ENCODE measurements at regions not wholly inside any gene's neighbourhood (a gene's known extent, or its start where the extent isn't known, plus 50 kb on each side); places are given as distances from the start of the nearest gene placed in this dataset.
"Not testable (repeated sequence)": the region's sequence is repeated elsewhere in the genome, so short reads cannot be mapped to it uniquely, and the experiment has no call there.

DNA sequence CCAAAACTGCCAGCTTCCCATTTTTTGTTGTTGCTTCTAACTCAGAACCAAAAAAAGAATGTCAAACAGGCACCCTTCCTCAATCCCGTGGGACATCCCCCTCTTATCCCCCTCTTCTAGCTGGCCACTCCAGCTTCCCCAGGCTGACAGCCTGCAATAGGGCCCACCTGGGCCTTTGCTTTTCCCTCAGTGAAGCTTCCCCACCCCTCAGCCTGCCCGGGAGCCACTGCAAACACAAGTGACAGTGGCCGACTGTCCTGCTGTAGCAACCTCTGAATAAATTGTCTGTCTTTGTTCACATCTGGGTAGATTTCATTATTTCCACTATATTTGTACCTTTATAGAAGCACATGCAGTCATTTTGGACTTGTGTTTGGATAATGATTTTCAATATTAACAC, 245.3 kb downstream of the GADD45G start:
- Histone ChIP-seq H3K9ac (ENCODE audit: low read depth in 1 of 2, low read length in 2 of 2) (no peak overlapping the region), H3K9me3 (ENCODE audit: control insufficient read depth in 2 of 2, low read length in 2 of 2) (no peaks in the 10 kb centered on the region), H3K4me1 (ENCODE audit: control insufficient read depth in 2 of 2, insufficient read depth in 2 of 2, low read length in 2 of 2) (peaks cover 0 to 3% of the 10 kb centered on the region in 2 donors), H3K4me3 (ENCODE audit: low read length in 2 of 2) (no peak overlapping the region), H3K27me3 (ENCODE audit: control insufficient read depth in 2 of 2, insufficient read depth in 2 of 2, low read length in 2 of 2) (no peaks in the 10 kb centered on the region), H3K36me3 (ENCODE audit: control insufficient read depth in 2 of 2, insufficient read depth in 2 of 2, low read length in 2 of 2) (no peaks in the 10 kb centered on the region), H3K27ac (ENCODE audit: low read depth in 2 of 2, low read length in 2 of 2) (peak overlapping the region in 1 of 2 donors; percentile 17)

DNA sequence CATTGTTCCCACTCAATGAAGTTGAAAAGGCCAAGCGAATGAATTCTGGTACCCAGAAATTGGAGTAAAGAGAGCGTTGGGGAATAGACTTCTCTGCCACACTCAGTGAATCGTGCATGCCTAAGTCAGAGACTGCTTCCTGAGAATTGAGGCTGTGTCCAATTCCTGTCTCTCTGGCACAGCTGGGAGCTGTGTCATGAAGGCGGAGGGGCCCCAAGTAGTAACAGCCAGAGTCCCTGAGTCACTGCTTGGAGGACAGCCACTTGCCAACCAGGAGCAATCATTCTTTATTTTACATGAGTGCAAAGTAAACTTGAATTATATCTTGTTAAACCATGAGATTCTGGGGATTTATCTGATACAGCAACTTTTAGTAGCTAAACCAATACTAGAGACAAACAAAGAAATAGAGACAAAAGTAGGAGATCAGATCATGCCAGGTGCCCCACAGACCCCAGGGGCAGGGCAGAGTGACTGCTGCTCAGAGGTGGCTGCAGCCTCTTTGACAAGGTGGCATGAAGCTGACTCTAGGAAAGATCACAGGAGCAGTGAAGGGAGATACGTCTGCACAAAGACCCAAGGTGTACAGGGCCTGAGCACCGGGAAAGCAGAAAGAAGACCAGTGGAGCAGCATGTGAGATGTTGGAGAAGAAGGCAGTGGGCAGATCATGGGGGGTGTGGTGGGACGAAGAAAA, 246.0 kb downstream of the GADD45G start:
- Histone ChIP-seq H3K4me3 (ENCODE audit: low read length in 2 of 2) (no peak overlapping the region), H3K9me3 (ENCODE audit: control insufficient read depth in 2 of 2, low read length in 2 of 2) (no peaks in the 10 kb centered on the region), H3K27me3 (ENCODE audit: control insufficient read depth in 2 of 2, insufficient read depth in 2 of 2, low read length in 2 of 2) (no peaks in the 10 kb centered on the region), H3K36me3 (ENCODE audit: control insufficient read depth in 2 of 2, insufficient read depth in 2 of 2, low read length in 2 of 2) (no peaks in the 10 kb centered on the region), H3K4me1 (ENCODE audit: control insufficient read depth in 2 of 2, insufficient read depth in 2 of 2, low read length in 2 of 2) (peaks cover 0 to 3% of the 10 kb centered on the region in 2 donors), H3K9ac (ENCODE audit: low read depth in 1 of 2, low read length in 2 of 2) (no peak overlapping the region), H3K27ac (ENCODE audit: low read depth in 2 of 2, low read length in 2 of 2) (peak overlapping the region in 1 of 2 donors; percentile 17)

DNA sequence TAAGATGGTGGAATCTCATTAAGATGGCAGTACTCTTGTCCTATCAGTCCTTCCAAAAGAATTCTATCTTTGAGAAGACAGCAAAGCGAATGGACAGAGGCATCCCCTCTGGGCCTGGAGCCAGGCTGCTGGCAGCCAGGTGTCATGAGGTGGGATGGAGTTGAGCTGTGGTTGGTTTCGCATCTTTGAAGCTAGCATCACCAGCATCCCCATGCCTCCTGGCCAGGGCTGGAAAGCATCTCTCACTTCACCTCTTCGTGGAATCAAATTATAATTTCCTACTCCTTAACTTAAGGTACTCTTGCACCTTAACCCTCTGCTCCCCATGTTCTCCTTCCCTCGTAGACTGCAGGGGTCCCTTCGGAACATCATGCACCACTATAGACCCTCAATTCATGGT, 248.3 kb downstream of the GADD45G start:
- no peak overlapping the region for H3K27ac ChIP-seq (ENCODE audit: low read depth in 2 of 2, low read length in 2 of 2)
- no peak overlapping the region for H3K9ac ChIP-seq (ENCODE audit: low read depth in 1 of 2, low read length in 2 of 2)
- H3K27me3 ChIP-seq (ENCODE audit: control insufficient read depth in 2 of 2, insufficient read depth in 2 of 2, low read length in 2 of 2), result no peaks in the 10 kb centered on the region
- H3K9me3 ChIP-seq (ENCODE audit: control insufficient read depth in 2 of 2, low read length in 2 of 2), result no peaks in the 10 kb centered on the region
- no peaks in the 10 kb centered on the region for H3K36me3 ChIP-seq (ENCODE audit: control insufficient read depth in 2 of 2, insufficient read depth in 2 of 2, low read length in 2 of 2)
- H3K4me3 ChIP-seq (ENCODE audit: low read length in 2 of 2), result no peak overlapping the region
- peaks cover 0 to 3% of the 10 kb centered on the region in 2 donors for H3K4me1 ChIP-seq (ENCODE audit: control insufficient read depth in 2 of 2, insufficient read depth in 2 of 2, low read length in 2 of 2)

DNA sequence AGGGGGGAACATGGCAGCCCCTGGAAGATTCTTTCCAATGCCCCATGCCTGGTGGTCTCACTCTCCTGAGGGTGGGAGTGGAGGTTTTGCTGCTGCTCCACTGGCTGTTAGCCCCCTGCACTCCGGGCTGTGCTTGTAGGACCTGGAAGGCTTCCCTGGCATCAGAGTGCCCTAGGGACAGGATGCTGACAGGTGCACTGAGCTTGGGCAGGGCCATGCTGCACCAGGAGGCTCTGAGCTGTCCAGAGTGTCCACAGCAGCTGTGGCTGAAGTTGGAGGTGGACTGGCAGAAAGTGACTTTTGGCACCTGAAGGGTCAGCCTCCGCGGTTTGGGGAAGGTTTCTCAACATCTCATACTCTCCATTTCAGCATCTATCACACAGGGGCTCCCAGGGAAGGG, 249.1 kb downstream of the GADD45G start:
- H3K9ac ChIP-seq (ENCODE audit: low read depth in 1 of 2, low read length in 2 of 2), result no peak overlapping the region
- H3K27me3 ChIP-seq (ENCODE audit: control insufficient read depth in 2 of 2, insufficient read depth in 2 of 2, low read length in 2 of 2), result no peaks in the 10 kb centered on the region
- H3K9me3 ChIP-seq (ENCODE audit: control insufficient read depth in 2 of 2, low read length in 2 of 2), result no peaks in the 10 kb centered on the region

DNA sequence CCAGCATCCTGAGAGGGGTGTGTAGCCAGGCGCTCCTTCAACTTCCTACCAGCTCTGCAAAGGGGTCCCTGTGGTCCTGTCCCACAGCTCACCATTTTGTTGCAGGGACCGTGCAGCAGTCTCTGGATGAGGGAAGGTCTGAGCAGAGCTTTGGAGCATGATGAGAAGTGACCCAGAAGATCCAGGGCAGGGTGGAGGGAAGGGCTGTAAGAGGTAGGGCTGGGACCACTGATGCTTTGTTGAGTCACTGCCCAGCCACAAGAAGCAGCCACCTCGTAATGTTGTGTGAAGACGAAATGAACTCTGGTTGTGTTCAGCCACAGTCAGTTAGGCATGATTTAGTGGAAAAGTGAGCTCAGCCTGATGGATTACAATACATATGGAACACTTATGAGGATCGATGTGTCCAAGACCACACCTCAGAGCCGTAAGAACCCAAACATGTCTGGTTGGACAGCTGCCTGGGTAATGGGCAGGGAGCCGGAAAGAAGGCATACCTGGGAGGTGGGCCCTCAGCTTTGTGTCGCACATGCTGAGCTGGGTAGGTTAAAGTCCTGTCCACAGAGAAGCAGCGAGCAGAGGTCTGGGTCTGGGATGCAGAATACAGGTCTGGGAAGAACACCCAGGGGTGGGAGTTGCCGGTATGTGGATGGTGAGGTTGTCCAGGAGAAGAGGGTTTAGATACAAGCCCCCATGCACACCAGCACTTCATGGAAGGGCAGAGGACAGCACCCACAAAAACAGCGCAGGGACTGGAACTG, 250.1 kb downstream of the GADD45G start:
- Histone ChIP-seq H3K9me3 (ENCODE audit: control insufficient read depth in 2 of 2, low read length in 2 of 2) (no peaks in the 10 kb centered on the region), H3K9ac (ENCODE audit: low read depth in 1 of 2, low read length in 2 of 2) (no peak overlapping the region), H3K4me3 (ENCODE audit: low read length in 2 of 2) (no peak overlapping the region), H3K4me1 (ENCODE audit: control insufficient read depth in 2 of 2, insufficient read depth in 2 of 2, low read length in 2 of 2) (peaks cover 0 to 3% of the 10 kb centered on the region in 2 donors), H3K27ac (ENCODE audit: low read depth in 2 of 2, low read length in 2 of 2) (no peak overlapping the region), H3K27me3 (ENCODE audit: control insufficient read depth in 2 of 2, insufficient read depth in 2 of 2, low read length in 2 of 2) (no peaks in the 10 kb centered on the region), H3K36me3 (ENCODE audit: control insufficient read depth in 2 of 2, insufficient read depth in 2 of 2, low read length in 2 of 2) (no peaks in the 10 kb centered on the region)

More for the DNA sequence above, 249.1 kb downstream of the GADD45G start:
- Histone ChIP-seq H3K27ac (ENCODE audit: low read depth in 2 of 2, low read length in 2 of 2) (no peak overlapping the region), H3K4me1 (ENCODE audit: control insufficient read depth in 2 of 2, insufficient read depth in 2 of 2, low read length in 2 of 2) (peaks cover 0 to 3% of the 10 kb centered on the region in 2 donors), H3K4me3 (ENCODE audit: low read length in 2 of 2) (no peak overlapping the region), H3K36me3 (ENCODE audit: control insufficient read depth in 2 of 2, insufficient read depth in 2 of 2, low read length in 2 of 2) (no peaks in the 10 kb centered on the region)

DNA sequence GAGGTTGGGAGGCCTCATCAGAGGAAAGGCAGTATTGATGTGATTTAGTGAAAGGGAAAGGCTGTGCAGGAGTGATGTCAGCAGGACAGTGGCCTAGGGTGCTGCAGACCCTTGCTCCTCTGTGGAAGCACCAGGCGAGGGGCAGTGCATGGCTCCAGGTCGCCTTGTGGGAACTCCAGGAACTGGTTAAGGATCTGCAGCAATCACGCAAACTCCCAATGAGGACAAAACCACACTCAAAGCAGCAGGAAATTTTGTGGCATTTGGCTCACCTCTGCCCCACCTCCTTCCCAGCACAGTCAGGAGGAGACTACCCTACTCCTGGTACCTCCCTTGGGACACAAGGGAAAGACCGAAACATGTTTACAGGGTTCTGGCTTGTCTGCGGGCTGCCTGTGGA, 251.5 kb downstream of the GADD45G start:
- not testable (repeated sequence) for H3K4me3 ChIP-seq (ENCODE audit: low read length in 2 of 2); H3K27ac ChIP-seq (ENCODE audit: low read depth in 2 of 2, low read length in 2 of 2); H3K27me3 ChIP-seq (ENCODE audit: control insufficient read depth in 2 of 2, insufficient read depth in 2 of 2, low read length in 2 of 2); H3K4me1 ChIP-seq (ENCODE audit: control insufficient read depth in 2 of 2, insufficient read depth in 2 of 2, low read length in 2 of 2); H3K9ac ChIP-seq (ENCODE audit: low read depth in 1 of 2, low read length in 2 of 2); H3K9me3 ChIP-seq (ENCODE audit: control insufficient read depth in 2 of 2, low read length in 2 of 2); H3K36me3 ChIP-seq (ENCODE audit: control insufficient read depth in 2 of 2, insufficient read depth in 2 of 2, low read length in 2 of 2)

DNA sequence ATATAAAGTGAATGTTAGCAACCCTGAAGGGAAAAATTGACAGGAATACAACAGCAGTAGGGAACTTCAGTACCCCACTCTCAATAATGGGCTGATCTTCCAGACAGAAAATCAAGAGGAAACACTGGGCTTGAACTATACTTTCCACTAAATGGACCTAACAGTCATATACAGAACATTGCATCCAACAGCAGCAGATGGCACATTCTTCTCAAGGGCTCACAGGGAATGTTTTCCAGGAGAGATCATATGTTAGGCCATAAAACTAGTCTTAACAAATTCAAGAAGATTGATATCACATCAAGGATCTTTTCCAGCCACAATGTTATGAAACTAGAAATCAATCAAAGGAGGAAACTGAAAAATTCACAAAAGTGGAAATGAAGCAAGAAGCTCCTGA, 252.1 kb downstream of the GADD45G start:
- H3K27ac ChIP-seq (ENCODE audit: low read depth in 2 of 2, low read length in 2 of 2); H3K4me1 ChIP-seq (ENCODE audit: control insufficient read depth in 2 of 2, insufficient read depth in 2 of 2, low read length in 2 of 2); H3K36me3 ChIP-seq (ENCODE audit: control insufficient read depth in 2 of 2, insufficient read depth in 2 of 2, low read length in 2 of 2); H3K4me3 ChIP-seq (ENCODE audit: low read length in 2 of 2); H3K9me3 ChIP-seq (ENCODE audit: control insufficient read depth in 2 of 2, low read length in 2 of 2); H3K27me3 ChIP-seq (ENCODE audit: control insufficient read depth in 2 of 2, insufficient read depth in 2 of 2, low read length in 2 of 2); H3K9ac ChIP-seq (ENCODE audit: low read depth in 1 of 2, low read length in 2 of 2): not testable (repeated sequence)

DNA sequence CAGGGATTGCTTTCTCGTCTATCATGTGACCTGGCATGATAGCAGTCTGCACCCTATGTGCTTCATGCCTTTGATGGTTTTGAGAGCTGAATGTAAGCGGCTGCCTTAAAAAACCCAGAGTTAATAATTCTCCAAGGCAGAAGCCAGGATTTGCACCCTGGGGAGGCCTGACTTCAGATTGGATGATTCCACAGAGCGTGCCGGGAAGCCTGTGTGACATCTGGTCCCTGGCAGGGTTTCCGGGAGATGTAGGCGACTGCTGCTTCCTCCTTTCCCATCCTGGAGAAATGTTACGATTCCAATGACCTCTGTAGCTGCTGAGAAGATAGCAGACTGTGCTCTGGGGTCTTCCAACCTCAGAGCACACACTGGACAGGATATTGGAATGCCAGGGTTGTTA, 255.0 kb downstream of the GADD45G start:
- not testable (repeated sequence) for H3K36me3 ChIP-seq (ENCODE audit: control insufficient read depth in 2 of 2, insufficient read depth in 2 of 2, low read length in 2 of 2); H3K4me3 ChIP-seq (ENCODE audit: low read length in 2 of 2); H3K9ac ChIP-seq (ENCODE audit: low read depth in 1 of 2, low read length in 2 of 2); H3K9me3 ChIP-seq (ENCODE audit: control insufficient read depth in 2 of 2, low read length in 2 of 2); H3K27me3 ChIP-seq (ENCODE audit: control insufficient read depth in 2 of 2, insufficient read depth in 2 of 2, low read length in 2 of 2); H3K4me1 ChIP-seq (ENCODE audit: control insufficient read depth in 2 of 2, insufficient read depth in 2 of 2, low read length in 2 of 2)
- H3K27ac ChIP-seq (ENCODE audit: low read depth in 2 of 2, low read length in 2 of 2), result peak overlapping the region in 1 of 2 donors; percentile 16

DNA sequence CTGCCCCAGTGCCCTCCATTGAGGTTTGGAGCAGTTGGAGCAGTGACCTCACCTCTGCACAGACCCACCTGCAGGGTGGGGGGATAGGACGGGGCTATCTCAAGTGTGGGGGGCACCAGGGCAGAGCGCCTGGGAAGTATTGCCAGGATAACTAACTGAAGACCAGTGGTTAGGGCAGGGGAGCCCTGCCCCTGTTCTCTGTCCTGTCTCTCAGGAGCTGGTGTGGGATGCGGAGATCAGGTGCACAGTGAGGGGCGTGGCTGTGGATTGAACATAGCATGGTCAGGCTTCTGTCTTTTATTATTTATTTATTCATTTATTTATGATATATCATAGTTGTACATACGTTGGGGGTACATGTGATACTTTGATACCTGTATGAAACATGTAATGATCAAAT, 256.6 kb downstream of the GADD45G start:
- not testable (repeated sequence) for H3K27ac ChIP-seq (ENCODE audit: low read depth in 2 of 2, low read length in 2 of 2); H3K27me3 ChIP-seq (ENCODE audit: control insufficient read depth in 2 of 2, insufficient read depth in 2 of 2, low read length in 2 of 2); H3K4me3 ChIP-seq (ENCODE audit: low read length in 2 of 2); H3K9me3 ChIP-seq (ENCODE audit: control insufficient read depth in 2 of 2, low read length in 2 of 2); H3K36me3 ChIP-seq (ENCODE audit: control insufficient read depth in 2 of 2, insufficient read depth in 2 of 2, low read length in 2 of 2); H3K4me1 ChIP-seq (ENCODE audit: control insufficient read depth in 2 of 2, insufficient read depth in 2 of 2, low read length in 2 of 2); H3K9ac ChIP-seq (ENCODE audit: low read depth in 1 of 2, low read length in 2 of 2)

DNA sequence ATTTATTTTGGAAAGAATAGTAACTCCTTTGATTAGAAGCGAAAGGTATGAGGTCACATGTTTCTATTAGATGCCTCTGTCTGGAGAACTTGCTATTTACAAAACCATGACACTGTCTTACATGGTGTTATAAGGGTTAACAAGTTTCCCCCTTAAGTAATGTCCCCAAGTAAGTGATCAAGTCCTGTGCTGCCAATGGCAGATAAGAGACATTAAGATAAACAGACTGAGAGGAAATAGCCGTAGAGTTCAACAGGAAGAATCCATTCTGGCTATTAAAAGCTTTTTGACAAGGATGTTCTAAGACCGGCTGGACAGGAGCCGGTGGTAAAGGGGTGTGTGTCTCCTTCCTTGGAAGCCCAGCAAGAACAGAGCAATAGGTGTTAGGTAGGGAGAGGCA, 257.5 kb downstream of the GADD45G start:
- Histone ChIP-seq H3K4me3 (ENCODE audit: low read length in 2 of 2) (no peak overlapping the region), H3K9me3 (ENCODE audit: control insufficient read depth in 2 of 2, low read length in 2 of 2) (no peaks in the 10 kb centered on the region), H3K27me3 (ENCODE audit: control insufficient read depth in 2 of 2, insufficient read depth in 2 of 2, low read length in 2 of 2) (no peaks in the 10 kb centered on the region), H3K27ac (ENCODE audit: low read depth in 2 of 2, low read length in 2 of 2) (no peak overlapping the region), H3K36me3 (ENCODE audit: control insufficient read depth in 2 of 2, insufficient read depth in 2 of 2, low read length in 2 of 2) (no peaks in the 10 kb centered on the region), H3K4me1 (ENCODE audit: control insufficient read depth in 2 of 2, insufficient read depth in 2 of 2, low read length in 2 of 2) (no peaks in the 10 kb centered on the region), H3K9ac (ENCODE audit: low read depth in 1 of 2, low read length in 2 of 2) (no peak overlapping the region)

Data from mucosa of rectum (tissue), 2 donors.